GM20000 (cell line): ENCODE measurements at regions not wholly inside any gene's neighbourhood (a gene's known extent, or its start where the extent isn't known, plus 50 kb on each side); places are given as distances from the start of the nearest gene placed in this dataset.

ENCODE experiments used
- DNase-seq: peaks from one replicate; pipeline ENCODE4 v3.0.0; 2012; ENCODE audit warnings: low spot score
- CTCF ChIP-seq: IDR thresholded peaks from 2 replicates; pipeline ENCODE4 v1.5.1; 2012; ENCODE audit warnings: mild to moderate bottlenecking, control low read depth; ENCODE audit errors: extremely low read depth, missing control alignments

DNA sequence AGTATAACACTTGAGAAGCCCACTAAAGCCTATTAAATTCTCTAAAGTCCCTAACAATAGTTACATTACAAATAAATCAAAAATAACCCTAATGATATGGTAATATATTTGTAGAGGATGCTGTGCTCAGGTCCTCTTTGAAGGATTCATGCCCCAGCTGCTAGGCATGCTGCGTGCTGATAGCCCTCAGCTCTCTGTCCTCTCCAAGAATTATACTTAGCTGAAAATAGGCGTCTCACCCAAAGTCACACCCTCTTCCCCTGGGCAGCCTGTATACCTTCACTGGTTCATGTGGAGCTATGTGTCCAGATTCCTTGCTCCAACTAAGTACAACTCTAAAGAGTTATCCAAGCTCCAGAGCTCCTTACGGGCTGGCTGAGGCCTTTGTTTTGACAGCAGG, 312.5 kb upstream of the ZNF385D start:
- DNase-seq, result no peak
- no peak for TF ChIP-seq CTCF

GRCh38 chr3:22068619-22069018, 317.6 kb upstream of the ZNF385D start:
- no peak for TF ChIP-seq CTCF
- DNase-seq, result no peak

- no peak for DNase-seq
- TF ChIP-seq CTCF, result no peak
These were observed 337.2 kb upstream of the ZNF385D start for GRCh38 chr3:22088204-22088603.

GRCh38 chr3:22089284-22089683, 338.3 kb upstream of the ZNF385D start:
- peak; percentile 29 for DNase-seq
- peak; percentile 18 for TF ChIP-seq CTCF

GRCh38 chr3:22091329-22091728, 340.3 kb upstream of the ZNF385D start:
- no peak for TF ChIP-seq CTCF
- DNase-seq, result no peak

- DNase-seq, result no peak
- TF ChIP-seq CTCF, result no peak
These were observed 347.0 kb upstream of the ZNF385D start for GRCh38 chr3:22098021-22098420.

DNA sequence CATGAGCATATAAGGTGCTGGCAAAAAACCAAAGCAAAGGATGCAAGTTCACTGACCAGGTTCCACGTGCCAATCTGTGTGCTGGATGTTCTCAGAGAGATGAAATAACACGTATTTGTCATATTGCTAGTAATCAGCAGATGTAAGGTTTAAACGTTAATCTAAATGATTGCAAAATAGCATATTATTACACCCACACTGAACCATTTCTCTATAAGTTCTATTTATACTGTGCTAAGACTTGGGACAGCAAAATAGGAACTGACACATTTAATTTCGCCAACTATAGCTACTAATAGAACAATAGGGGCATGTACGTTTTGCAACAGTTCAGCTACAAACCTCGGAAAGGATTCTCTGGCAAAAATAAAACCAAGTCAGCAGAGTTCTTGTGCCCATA, 350.3 kb upstream of the ZNF385D start:
- no peak for TF ChIP-seq CTCF
- DNase-seq, result no peak
